GM18909 (cell line): ENCODE measurements at regions not wholly inside any gene's neighbourhood (a gene's known extent, or its start where the extent isn't known, plus 50 kb on each side); places are given as distances from the start of the nearest gene placed in this dataset.

ENCODE experiments used
- ATAC-seq: cut with Tn5 transposase; IDR thresholded peaks from one replicate; pipeline ENCODE4 v1.9.1; 2021; ENCODE audit warnings: mild to moderate bottlenecking; ENCODE audit not compliant: unreplicated experiment, poor library complexity

GRCh38 chr6:105968603-105969333 lies 117.4 kb upstream of the PRDM1 start:
- ATAC-seq: no peak

DNA sequence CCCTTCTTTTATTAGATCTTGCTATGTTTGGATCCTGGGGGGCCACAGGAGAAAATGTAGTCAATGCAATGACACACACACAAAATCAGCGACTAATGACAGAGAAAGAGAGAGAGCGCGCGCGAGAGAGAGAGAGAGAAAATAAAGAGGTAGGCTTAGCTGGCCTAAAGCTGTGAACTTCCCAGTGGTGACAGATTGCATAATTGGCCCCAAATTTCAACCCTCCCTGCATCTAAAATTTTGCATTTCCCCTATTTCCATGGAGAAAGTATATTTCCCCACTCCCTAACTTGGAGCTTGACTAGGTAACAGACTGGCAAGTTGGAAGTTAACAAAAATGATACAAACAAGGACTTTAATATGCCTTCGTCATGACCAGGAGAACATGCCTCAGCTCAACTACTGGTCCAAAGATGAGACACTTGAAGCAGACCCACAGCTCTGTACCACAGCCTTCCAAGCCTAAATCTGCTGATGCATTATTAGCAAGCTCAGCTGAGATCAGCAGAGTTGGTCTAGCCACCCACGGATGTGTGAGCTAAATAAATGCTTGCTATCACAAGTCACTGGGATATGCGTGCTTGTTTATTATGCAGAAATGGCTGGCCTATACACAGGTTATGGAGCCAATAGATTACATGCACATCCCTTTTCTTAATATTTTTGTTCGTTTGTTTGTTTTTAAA lies 118.1 kb upstream of the PRDM1 start:
- ATAC-seq: no peak

DNA sequence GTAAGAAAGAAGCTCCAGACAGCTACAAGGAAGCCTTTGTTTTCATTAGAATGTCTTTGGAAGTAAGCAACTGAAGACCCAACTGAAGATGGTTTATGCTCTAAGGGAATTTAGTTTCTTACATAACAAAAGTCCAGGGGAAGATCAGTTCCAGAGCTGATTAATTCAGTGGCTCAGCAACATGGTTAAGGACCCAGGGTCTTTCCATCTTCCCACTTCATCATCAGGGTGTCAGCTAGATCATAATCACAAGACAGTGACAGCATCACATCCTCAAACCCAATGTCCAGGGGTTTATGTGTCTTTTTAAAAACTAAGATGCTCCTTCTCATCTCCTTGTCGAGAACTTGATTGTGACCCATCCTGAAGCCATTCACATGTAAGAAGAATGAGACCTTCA lies 119.7 kb upstream of the PRDM1 start:
- ATAC-seq: no peak

DNA sequence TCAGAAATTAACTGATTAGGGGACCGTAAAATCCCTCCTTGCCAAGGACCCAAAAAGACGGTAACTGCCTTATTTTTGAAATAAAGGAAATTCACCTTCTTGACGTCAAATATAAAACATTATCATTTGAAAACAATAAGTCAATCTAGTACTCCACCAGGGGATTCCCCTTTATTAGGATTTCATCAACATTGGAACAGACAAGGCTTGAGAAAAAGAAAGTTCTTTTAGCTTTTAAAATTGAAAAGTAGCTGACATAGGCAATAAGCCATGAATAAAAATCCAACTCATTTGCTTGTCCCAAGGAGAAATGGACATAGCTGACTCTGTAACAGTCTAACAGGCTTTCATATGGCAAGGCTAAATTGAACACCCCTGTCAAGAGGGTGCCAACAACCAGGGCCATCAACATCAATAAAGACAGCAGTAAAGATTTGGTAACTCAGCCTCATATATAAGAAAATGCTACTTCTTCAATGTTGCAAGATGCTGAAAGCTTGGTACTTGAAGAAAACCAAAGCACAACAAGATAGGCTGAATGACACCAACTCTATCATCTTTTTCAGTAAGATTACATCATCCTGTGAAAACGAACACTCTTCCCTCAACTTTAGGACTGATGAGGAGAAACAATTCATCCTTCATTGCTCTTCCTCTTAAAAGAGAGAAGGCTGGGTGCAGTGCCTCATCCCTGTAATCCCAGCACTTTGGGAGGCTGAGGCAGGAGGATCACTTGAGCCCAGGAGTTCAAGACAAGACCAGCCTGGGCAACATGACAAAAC lies 121.0 kb upstream of the PRDM1 start:
- no peak for ATAC-seq

GRCh38 chr6:105954148-105954547 lies 132.0 kb upstream of the PRDM1 start:
- ATAC-seq: no peak

DNA sequence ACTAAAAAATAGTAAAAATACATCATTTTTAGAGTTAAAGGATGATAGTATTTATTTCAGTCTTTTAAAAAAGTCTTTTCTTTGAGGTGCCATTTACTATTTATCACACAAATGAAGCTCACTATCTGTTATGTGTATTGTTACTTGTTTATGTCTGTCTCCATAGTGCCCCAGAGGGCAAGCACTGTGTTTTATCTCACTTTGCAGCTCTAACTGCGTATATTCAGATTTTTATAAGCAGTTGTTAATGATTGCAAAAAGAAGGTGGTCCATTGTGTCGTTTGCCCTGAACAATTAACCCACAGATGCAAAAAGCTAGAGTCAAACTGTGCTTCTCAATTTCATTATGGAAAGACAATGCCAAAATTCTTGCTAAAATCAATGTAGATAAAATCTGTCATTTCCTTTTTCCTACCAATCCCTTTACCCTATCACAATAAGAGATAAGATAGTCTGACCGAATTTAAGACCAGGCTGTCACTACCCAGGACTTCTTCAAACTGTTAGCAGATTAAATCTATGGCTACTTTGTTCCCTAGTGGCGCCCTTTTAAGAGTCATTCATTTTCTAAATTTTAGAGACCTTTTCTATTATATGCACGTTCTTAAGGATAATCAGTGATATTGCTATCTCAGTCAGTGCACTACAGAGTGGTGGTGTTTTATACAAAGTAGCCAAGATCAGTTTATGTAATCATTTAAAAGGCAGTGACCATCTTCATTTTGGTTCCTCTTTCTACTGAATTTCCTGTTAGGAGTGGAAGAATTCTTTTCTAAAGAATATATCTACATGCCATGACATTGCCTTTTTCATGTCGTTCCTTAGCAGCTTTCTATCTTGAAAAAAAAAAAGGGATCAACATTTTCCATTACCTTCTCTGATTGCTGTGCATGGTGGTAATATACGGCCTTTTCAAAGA lies 133.1 kb upstream of the PRDM1 start:
- no peak for ATAC-seq

- no peak for ATAC-seq
Measured at GRCh38 chr6:105952326-105952725, 133.8 kb upstream of the PRDM1 start.

DNA sequence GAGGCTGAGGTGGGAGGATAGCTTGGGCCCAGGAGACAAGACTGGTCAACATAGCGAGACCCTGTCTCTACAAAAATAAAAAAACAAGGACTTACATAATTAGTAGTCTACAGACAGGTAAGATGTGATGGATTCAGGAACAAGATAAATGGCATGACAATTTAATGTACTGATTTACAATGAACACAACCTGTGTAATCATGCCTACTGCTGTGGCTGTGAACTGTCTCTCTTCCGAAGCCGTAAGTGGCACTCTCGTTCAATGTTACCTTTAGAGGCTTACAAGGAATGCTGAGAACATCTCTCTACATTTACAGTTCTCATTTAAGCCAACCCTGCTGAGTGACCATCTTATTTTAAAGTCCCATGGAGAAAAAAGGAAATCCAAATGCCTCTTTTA lies 134.8 kb upstream of the PRDM1 start:
- no peak for ATAC-seq

DNA sequence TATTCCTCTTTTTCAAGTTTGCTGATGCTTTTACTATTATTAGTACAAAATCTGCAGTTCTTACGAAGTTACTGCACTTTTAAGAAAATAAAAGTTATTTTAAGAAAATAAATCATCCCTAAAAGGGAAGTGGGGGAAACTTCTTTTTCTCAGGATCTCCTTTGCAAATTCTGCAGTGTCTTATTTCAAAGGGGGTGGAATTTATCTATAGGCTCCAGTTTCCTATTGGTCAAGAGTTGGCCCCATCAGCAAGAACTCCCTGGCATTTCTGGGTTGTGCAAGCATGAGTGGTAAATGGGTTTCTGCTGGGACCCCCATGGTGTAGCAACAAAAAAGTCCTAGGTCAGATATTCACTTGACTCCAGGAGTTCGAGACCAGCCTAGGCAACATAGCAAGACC lies 136.3 kb upstream of the PRDM1 start:
- ATAC-seq: no peak

GRCh38 chr6:105943514-105943913 lies 142.6 kb upstream of the PRDM1 start:
- ATAC-seq: no peak

- no peak for ATAC-seq
Measured at GRCh38 chr6:105941621-105942412, 144.3 kb upstream of the PRDM1 start.

DNA sequence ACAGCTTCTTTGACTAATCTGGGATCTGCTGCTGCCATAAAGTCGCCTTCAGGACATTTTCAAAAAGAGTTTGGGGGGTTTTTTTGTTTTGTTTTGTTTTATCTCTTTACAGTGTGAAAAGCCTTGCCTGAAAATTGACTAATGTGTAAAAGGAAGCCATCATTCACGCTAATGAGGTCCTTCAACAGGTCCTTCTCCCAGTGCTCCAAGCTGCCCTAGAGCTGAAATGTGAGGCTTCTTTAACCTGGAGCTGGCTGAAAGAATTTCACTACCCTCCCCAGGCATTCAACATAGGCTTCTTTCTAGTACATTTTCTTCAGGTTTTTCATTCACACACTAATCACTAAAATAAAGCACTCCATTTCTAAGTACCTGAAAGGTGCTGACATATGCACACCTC lies 145.1 kb upstream of the PRDM1 start:
- no peak for ATAC-seq

DNA sequence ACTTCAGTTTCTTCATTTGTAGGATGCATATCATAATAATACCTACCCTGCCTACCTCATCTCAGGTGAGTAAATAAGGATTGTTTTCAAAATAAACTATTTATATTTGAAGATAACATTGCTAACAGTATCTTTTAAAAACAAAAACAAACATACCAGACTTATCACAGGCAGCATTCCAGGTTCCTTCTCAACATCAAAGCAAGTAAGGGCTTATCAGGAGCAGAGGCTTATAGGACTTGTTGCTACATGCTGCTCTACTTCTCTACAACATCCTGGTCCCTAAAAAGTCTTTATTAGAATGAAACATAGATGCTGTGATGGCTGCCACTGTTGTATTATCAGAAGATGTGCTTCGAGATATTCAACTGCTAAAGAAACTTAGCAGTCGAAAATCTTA lies 149.2 kb upstream of the PRDM1 start:
- no peak for ATAC-seq

DNA sequence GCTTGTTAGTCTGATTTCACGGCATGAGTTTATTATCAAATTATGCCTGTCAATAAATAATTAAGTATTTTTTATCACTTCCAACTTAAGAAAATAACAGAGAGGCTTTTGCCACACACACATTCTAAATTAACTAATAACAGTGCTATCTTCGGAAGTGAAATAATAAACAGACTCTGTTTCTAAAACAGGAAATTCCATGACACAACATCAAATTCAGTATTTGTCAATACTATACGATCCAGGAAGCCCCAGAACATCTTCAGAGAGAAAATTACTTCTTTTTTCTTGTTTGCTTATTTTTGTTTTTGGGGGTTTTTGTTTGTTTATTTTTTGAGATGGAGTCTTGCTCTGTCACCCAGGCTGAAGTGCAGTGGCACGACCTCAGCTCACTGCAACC lies 150.7 kb upstream of the PRDM1 start:
- no peak for ATAC-seq

GRCh38 chr6:105934708-105935107 lies 151.4 kb upstream of the PRDM1 start:
- no peak for ATAC-seq

- ATAC-seq: no peak
Measured at GRCh38 chr6:105932440-105932839, 153.7 kb upstream of the PRDM1 start.

DNA sequence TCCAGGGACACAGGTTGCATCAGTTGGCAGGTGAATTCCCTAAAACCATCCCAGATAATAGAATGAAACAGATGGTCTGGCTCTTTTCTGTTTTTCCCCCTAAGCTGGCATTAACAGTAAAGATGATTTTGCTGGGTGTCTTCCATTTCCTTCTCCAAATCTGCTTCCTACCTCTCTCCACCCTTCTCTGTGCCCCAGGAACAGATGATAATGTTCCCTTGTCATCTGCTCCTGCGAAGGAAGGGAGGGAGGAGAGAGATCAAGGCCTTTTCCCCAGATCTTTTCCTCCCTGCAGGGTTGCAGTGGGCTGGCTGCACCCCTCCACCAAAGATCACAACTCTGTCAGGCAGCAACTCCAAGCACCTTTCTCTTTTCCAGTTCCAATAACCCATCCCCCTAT lies 156.5 kb upstream of the PRDM1 start:
- ATAC-seq: no peak

- ATAC-seq: no peak
Measured at GRCh38 chr6:105926318-105926717, 159.8 kb upstream of the PRDM1 start.

DNA sequence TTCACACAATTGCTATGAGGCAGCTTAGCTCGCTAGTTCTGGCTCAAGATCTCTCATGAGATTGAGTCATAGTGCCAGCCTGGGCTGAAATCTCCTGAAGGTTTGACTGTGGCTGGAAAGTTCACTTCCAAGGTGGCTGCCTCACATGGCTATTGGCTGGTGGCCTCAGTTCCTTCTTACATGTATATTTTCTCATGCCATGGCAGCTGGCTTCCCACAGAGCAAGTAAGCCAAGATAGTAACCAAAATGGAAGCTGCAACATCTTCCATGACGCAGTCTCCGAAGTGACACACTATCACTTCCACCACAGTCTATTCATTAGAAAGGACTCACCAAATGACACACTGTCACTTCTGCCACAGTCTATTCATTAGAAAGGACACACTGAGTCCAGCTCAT lies 160.4 kb upstream of the PRDM1 start:
- no peak for ATAC-seq

DNA sequence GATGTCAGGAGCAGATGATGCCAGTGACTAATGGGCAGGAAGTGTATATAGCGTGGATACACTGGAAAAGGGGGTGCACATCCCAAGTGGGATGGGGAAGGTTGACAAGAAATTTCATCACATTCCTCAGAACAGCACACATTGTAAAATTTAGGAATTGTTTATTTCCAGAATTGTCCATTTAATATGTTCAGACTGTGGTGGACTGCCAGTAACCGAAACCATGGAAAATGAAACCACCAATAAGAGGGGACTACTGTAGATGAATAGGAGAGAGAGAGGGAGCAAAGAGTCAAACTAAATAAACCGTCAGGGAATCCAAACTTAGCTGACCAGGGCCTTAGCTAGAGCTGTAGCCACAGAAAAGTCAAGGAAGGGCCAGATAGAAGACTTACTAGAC lies 164.4 kb upstream of the PRDM1 start:
- ATAC-seq: no peak
